22Rv1 (cell line): ENCODE measurements at regions not wholly inside any gene's neighbourhood (a gene's known extent, or its start where the extent isn't known, plus 50 kb on each side); places are given as distances from the start of the nearest gene placed in this dataset.

ENCODE experiments used
- H3K27ac ChIP-seq: fragments of 450-650 bp; 2 replicates; pipeline ENCODE4 v1.5.1; 2017
- CTCF ChIP-seq: fragments of 450-650 bp; IDR thresholded peaks from 2 replicates; pipeline ENCODE4 v1.5.1; 2017; ENCODE audit warnings: mild to moderate bottlenecking
- ZFX ChIP-seq: fragments of 450-650 bp; IDR thresholded peaks from 2 replicates; pipeline ENCODE4 v1.6.1; 2017; ENCODE audit warnings: antibody characterized with exemption, borderline replicate concordance

GRCh38 chr11:15624701-15625100, 510.0 kb downstream of the INSC start:
- no peak overlapping the region for H3K27ac ChIP-seq
- TF ChIP-seq ZFX (no peak), CTCF (no peak)

DNA sequence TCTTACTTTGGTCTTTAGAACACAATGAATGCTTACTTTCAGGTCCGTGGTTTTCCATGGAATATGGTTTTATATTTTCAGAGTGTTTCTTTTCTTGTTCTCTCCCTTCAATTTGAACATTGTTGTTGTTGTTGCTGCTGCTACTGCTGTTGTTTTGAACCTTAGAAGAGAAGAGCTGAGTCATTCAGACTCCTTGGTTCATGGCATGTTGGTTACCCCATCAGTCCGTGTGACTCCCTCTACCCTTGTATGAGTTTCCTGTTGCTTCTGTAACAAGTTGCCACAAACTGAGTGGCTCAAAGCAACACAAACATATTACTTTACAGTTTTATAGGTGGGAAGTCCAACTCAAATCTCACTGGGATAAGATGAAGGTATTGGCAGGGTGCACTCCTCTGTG, 511.0 kb downstream of the INSC start:
- TF ChIP-seq CTCF = no peak
- no peak for TF ChIP-seq ZFX
- no peak overlapping the region for H3K27ac ChIP-seq

DNA sequence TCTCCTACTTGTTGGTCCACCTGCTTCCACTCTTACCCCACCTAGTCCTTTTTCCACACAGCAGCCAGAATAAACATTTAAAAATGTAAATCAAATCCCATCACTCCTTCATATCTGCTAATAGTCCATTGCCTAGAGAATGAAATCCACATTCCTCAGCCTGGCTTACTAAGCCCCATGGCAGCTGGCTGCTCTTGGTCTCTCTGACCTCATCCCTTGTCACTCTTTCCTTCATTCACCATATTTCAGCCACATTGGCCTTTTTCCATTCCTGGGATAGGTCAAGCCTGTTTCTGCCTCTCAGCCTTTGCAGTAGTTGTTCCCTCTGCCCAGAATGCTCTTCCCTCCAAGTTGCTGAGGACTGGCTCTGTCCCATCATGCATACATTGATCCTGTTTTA, 512.8 kb downstream of the INSC start:
- H3K27ac ChIP-seq = no peak overlapping the region
- no peak for TF ChIP-seq CTCF
- TF ChIP-seq ZFX = no peak

- TF ChIP-seq CTCF = peak; percentile 63
- no peak for TF ChIP-seq ZFX
- no peak overlapping the region for H3K27ac ChIP-seq
These were observed 515.1 kb downstream of the INSC start for GRCh38 chr11:15629690-15630321.

DNA sequence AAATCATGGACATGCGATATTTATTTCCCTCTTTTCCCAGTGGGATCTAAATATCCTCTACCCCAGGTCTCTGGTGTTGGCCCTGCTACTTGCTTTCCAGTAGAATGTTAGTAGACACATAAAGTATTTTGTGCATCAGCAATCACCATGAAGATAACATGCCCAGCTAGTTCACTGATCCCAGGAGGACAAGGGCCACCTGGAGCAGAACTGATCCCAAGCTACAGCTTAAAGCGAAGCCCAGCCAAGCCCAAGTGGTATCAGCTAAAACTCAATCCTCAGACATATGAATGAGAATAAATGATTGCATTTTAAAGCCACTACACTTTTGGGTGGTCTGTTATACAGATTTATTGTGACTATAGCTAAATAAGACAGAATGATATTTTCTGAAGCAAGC, 516.2 kb downstream of the INSC start:
- TF ChIP-seq CTCF = no peak
- no peak for TF ChIP-seq ZFX
- H3K27ac ChIP-seq = no peak overlapping the region

DNA sequence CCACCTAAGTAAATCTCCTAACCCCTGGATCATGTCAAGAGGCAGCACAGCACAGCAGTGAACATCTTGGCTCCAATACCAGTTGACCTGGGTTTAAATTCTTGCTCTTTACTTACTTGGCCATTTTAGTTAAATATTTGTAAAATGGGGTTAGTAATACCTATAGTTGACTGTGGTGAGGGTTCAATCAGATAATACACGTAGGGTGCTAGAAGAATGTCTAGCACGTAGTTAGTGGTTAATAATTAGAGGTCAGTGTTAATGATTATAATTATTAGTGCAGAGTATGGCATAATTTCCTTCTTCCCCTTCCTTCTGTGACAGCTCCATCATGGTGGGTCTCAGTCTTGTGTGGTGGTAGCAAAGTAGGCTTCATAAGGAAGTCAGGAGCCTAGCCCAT, 520.8 kb downstream of the INSC start:
- TF ChIP-seq CTCF (no peak), ZFX (no peak)

DNA sequence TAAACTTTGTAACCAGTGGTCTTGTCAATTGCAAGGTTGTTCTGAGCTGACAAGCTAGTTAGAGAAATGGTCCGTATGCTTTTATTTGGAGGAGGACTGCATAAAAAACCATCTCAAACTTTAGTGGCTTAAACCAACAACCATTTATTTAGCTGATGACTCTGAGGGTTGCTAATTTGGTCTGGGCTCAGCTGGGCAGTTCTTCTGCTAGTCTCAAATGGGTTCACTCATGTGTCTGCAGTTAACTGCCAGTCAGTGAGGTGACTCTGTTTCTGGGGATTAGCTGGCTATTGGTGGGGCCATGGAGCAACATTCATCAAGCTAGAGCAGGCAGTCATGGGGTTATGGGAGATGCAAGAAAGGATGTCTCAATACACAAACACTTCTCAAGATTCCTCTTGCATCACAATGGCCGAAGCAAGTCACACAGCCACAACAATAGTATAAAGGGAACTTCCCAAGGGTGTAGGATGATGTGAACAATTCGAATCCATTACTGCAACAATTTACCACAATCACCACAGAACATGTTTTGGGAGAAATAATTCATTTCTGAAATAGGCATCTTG, 521.9 kb downstream of the INSC start:
- TF ChIP-seq ZFX (no peak), CTCF (no peak)

More for the DNA sequence above, 520.8 kb downstream of the INSC start:
- no peak overlapping the region for H3K27ac ChIP-seq

More for the DNA sequence above, 521.9 kb downstream of the INSC start:
- H3K27ac ChIP-seq = no peak overlapping the region
